A549 (cell line): ENCODE measurements at regions not wholly inside any gene's neighbourhood (a gene's known extent, or its start where the extent isn't known, plus 50 kb on each side); places are given as distances from the start of the nearest gene placed in this dataset.

Experiments
- ATAC-seq, 2 experiments: fragments of 200-7000 bp in 1 of 2; fragments of >200 bp in 1 of 2; cut with Nextera tagmentation in 1 of 2; cut with Tn5 transposase in 1 of 2; 3 replicates each; pipeline versions ENCODE4 v1.8.0 to v1.9.1; 2018 to 2020; ENCODE audit warnings: mild to moderate bottlenecking in 1 of 2, moderate library complexity in 1 of 2
- CTCF ChIA-PET: fragments of 300-600 bp; sonication (Branson Sonifier 250); formaldehyde crosslinking; extraction: SDS; loops from one replicate; lab custom pipeline; 2021; ENCODE audit warnings: antibody characterized with exemption, inconsistent platforms; lab: Yijun Ruan, JAX
- POLR2A ChIA-PET: fragments of 350-600 bp; formaldehyde crosslinking; extraction: SDS; loops from one replicate; lab custom pipeline; 2021; ENCODE audit warnings: antibody characterized with exemption, inconsistent platforms; lab: Yijun Ruan, JAX
- DNase-seq, 2 experiments: peaks; one replicate each; pipeline versions ENCODE4 v3.0.0 to v3.0.0-alpha.2; 2011 to 2016; ENCODE audit warnings: low read depth in 1 of 2, low spot score in 1 of 2
- FAIRE-seq: peaks from 2 replicates; lab custom pipeline; 2011; peaks lifted over from hg19 to GRCh38; lab: Jason Lieb, UNC
- H3K27ac ChIP-seq, 2 experiments: fragments of >200 bp; sonication (Bioruptor Twin); formaldehyde crosslinking; 3 replicates each; pipeline ENCODE4 v1.5.1; 2016 to 2017
- H3K4me1 ChIP-seq: fragments of >200 bp; sonication (Bioruptor Twin); formaldehyde crosslinking; 3 replicates; pipeline ENCODE4 v1.6.1; 2016
- H3K4me2 ChIP-seq: fragments of >200 bp; sonication (Bioruptor Twin); formaldehyde crosslinking; 3 replicates; pipeline ENCODE4 v1.6.1; 2016
- H3K4me3 ChIP-seq: fragments of >200 bp; sonication (Bioruptor Twin); formaldehyde crosslinking; 3 replicates; pipeline ENCODE4 v1.5.1; 2016
- H3K9me3 ChIP-seq: fragments of >200 bp; sonication (Bioruptor Twin); formaldehyde crosslinking; 3 replicates; pipeline ENCODE4 v1.6.1; 2016
- BHLHE40 ChIP-seq: IDR thresholded peaks from 2 replicates; pipeline ENCODE4 v1.6.1; 2012; ENCODE audit warnings: low read depth, low read length, inconsistent platforms
- CBX8 ChIP-seq: fragments of 200-600 bp; sonication (generic); IDR thresholded peaks from 2 replicates; pipeline ENCODE4 v1.6.1; 2016
- CEBPB ChIP-seq, 2 experiments: fragments of >200 bp in 1 of 2; sonication (Bioruptor Twin) in 1 of 2; formaldehyde crosslinking in 1 of 2; IDR thresholded peaks; 2 replicates each; pipeline ENCODE4 v1.6.1; 2012 to 2016
- CHD2 ChIP-seq: fragments of 150-350 bp; IDR thresholded peaks from 2 replicates; pipeline ENCODE4 v1.6.1; 2014; ENCODE audit warnings: low read length; ENCODE audit not compliant: partially characterized antibody
- EHF ChIP-seq: fragments of 250-450 bp; sonication (Bioruptor Pico); IDR thresholded peaks from 2 replicates; pipeline ENCODE4 v1.5.0; 2020; ENCODE audit warnings: mild to moderate bottlenecking
- ELK1 ChIP-seq: fragments of 150-350 bp; IDR thresholded peaks from 2 replicates; pipeline ENCODE4 v1.6.1; 2014; ENCODE audit warnings: low read depth, mild to moderate bottlenecking, low read length
- EP300 ChIP-seq, 2 experiments: fragments of >200 bp; sonication (Bioruptor Twin); formaldehyde crosslinking; IDR thresholded peaks; 2 replicates in 1 of 2; 3 replicates in 1 of 2; pipeline ENCODE4 v1.6.1; 2016 to 2017
- FOSB ChIP-seq: fragments of 250-450 bp; sonication (Bioruptor Pico); IDR thresholded peaks from 2 replicates; pipeline ENCODE4 v1.5.0; 2020; ENCODE audit warnings: mild to moderate bottlenecking, moderate library complexity
- FOSL2 ChIP-seq, 2 experiments: fragments of 450-650 bp in 1 of 2; fragments of >200 bp in 1 of 2; sonication (Bioruptor Twin) in 1 of 2; formaldehyde crosslinking; IDR thresholded peaks; 2 replicates each; pipeline versions ENCODE4 v1.5.0 to v1.6.1; 2016 to 2020; ENCODE audit warnings: mild to moderate bottlenecking in 1 of 2, moderate library complexity in 1 of 2
- GATA3 ChIP-seq: IDR thresholded peaks from 2 replicates; pipeline ENCODE4 v1.6.1; 2012; ENCODE audit warnings: borderline replicate concordance
- HEYL ChIP-seq: fragments of 250-450 bp; sonication (Bioruptor Pico); IDR thresholded peaks from 2 replicates; pipeline ENCODE4 v1.8.0; 2021; ENCODE audit warnings: mild to moderate bottlenecking, moderate library complexity
- JUN ChIP-seq, 2 experiments: fragments of >200 bp; sonication (Bioruptor Twin); formaldehyde crosslinking; IDR thresholded peaks; 2 replicates in 1 of 2; 3 replicates in 1 of 2; pipeline ENCODE4 v1.6.1; 2016 to 2017
- JUNB ChIP-seq: fragments of >200 bp; sonication (Bioruptor Twin); formaldehyde crosslinking; IDR thresholded peaks from 2 replicates; pipeline ENCODE4 v1.6.1; 2016
- KDM1A ChIP-seq: fragments of 200-600 bp; sonication (generic); IDR thresholded peaks from 2 replicates; pipeline ENCODE4 v1.6.1; 2016; ENCODE audit warnings: low read depth, mild to moderate bottlenecking
- NR3C1 ChIP-seq: fragments of >200 bp; sonication (Bioruptor Twin); formaldehyde crosslinking; IDR thresholded peaks from 3 replicates; pipeline ENCODE4 v1.6.1; 2017
- POLR2A ChIP-seq: IDR thresholded peaks from 2 replicates; pipeline ENCODE4 v1.6.1; 2012; ENCODE audit warnings: mild to moderate bottlenecking, low read length
- RAD21 ChIP-seq, 2 experiments: fragments of >200 bp in 1 of 2; sonication (Bioruptor Twin) in 1 of 2; formaldehyde crosslinking in 1 of 2; IDR thresholded peaks in 1 of 2; conservative IDR thresholded peaks in 1 of 2; 2 replicates in 1 of 2; 3 replicates in 1 of 2; pipeline ENCODE4 v1.6.1; 2012 to 2018; ENCODE audit warnings: inconsistent platforms in 1 of 2
- REST ChIP-seq: fragments of 200-600 bp; sonication (generic); IDR thresholded peaks from 2 replicates; pipeline ENCODE4 v1.6.1; 2016; ENCODE audit warnings: antibody characterized with exemption, mild to moderate bottlenecking, moderate library complexity
- RNF2 ChIP-seq: fragments of 200-600 bp; sonication (generic); IDR thresholded peaks from 2 replicates; pipeline ENCODE4 v1.6.1; 2016; ENCODE audit warnings: low read depth, mild to moderate bottlenecking, antibody characterized with exemption, moderate library complexity, borderline replicate concordance
- TP53 ChIP-seq: fragments of 250-450 bp; sonication (Bioruptor Pico); IDR thresholded peaks from 2 replicates; pipeline ENCODE4 v1.5.0; 2021; ENCODE audit warnings: mild to moderate bottlenecking, moderate library complexity
- WGBS: methylation state at CpG from one replicate; pipeline ENCODE4 v1.1.6; 2017; ENCODE audit errors: missing lambda C conversion rate; 5-methylcytosine and 5-hydroxymethylcytosine counted together
- TF ChIP-seq, protein P1 (sequence below): fragments of 450-650 bp; IDR thresholded peaks from 2 replicates; pipeline ENCODE4 v1.6.1; 2014; ENCODE audit warnings: antibody characterized with exemption
- TF ChIP-seq, protein P2 (sequence below): fragments of >200 bp; sonication (Bioruptor Twin); formaldehyde crosslinking; IDR thresholded peaks from 2 replicates; pipeline ENCODE4 v1.6.1; 2016

- no peak for ATAC-seq
Observed at GRCh38 chr20:51914758-51915157, 112.4 kb upstream of the SALL4 start.

DNA sequence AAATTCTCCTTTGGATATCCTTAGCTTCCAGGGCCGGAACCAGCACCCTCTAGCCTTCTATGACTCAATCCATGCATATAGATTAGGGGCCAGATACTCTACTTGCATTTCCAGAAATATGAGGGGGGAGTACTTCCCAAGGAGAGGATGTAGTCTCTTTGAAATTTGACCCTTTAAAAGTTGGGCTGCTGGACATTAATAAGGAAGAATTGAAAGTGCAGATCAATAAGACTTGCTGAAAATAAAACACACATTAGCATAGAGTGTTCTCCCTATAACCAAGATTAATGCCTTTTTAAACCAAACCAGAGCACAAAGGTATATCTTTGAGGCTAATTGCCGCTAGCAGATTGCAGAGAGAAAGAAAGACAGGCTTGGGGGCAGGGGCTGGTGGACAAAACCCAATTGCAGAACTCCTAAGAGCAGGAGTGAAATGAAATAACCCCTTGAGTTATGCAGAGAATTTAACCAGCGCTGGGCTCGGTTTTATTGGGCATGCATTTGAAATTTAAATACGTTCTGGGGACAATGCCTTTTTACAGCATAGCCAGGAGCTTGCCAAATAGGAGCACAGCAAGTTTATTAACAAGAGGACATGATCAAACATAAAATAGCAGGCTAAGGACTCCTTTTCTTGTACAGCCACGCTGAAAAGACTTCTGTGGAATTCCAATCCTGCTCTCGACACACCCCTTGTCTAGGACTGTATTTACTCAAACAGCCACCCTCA lies 108.2 kb upstream of the SALL4 start:
- FAIRE-seq = no peak
- H3K4me1 ChIP-seq = peaks cover 31% of the 10 kb centered on the region

More at GRCh38 chr20:51914758-51915157, 112.4 kb upstream of the SALL4 start:
- DNase-seq = no peak
- TF ChIP-seq CBX8 (no peak), EHF (CRISPR knock-in tag) (no peak), RNF2 (no peak), HEYL (CRISPR knock-in tag) (no peak), BHLHE40 (no peak)
- TF ChIP-seq, protein P1, sequence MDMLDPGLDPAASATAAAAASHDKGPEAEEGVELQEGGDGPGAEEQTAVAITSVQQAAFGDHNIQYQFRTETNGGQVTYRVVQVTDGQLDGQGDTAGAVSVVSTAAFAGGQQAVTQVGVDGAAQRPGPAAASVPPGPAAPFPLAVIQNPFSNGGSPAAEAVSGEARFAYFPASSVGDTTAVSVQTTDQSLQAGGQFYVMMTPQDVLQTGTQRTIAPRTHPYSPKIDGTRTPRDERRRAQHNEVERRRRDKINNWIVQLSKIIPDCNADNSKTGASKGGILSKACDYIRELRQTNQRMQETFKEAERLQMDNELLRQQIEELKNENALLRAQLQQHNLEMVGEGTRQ = no peak
- TF ChIP-seq, protein P2, sequence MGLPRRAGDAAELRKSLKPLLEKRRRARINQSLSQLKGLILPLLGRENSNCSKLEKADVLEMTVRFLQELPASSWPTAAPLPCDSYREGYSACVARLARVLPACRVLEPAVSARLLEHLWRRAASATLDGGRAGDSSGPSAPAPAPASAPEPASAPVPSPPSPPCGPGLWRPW = no peak
- ChIA-PET POLR2A (no interaction called here), CTCF (interaction anchor here (0.6 to 1.8 kb wide), 5 partner anchors 11 to 190 kb away, joined by 3 to 6 read pairs (median 3); no protein-coding TSS in a partner anchor)
- no peak overlapping the region for H3K4me2 ChIP-seq
- H3K27ac ChIP-seq = peak overlapping the region in 1 of 2 experiments; percentile 53; a peak in 2 of 6 replicates
- peaks cover 39% of the 10 kb centered on the region for H3K4me1 ChIP-seq
- FAIRE-seq = no peak
- no peaks in the 10 kb centered on the region for H3K9me3 ChIP-seq
- no peak overlapping the region for H3K4me3 ChIP-seq
- 93% methylated on average over 8 of the region's 8 CpGs for WGBS

More for the DNA sequence above, 108.2 kb upstream of the SALL4 start:
- ChIA-PET CTCF (interaction anchor here (0.6 kb wide), 1 partner anchor 27 kb away, joined by 3 read pairs; no protein-coding TSS in a partner anchor), POLR2A (interaction anchor here (1.2 kb wide), 1 partner anchor 143 kb away, joined by 3 read pairs; no protein-coding TSS in a partner anchor)
- peak overlapping the region; percentile 92 for H3K4me2 ChIP-seq
- 2% methylated on average over 7 of the region's 7 CpGs for WGBS
- H3K27ac ChIP-seq = peak overlapping the region; percentile 79 to 85
- peak overlapping the region; percentile 23; the same call in 1 of the 3 replicates for H3K4me3 ChIP-seq
- TF ChIP-seq CEBPB (IDR thresholded peaks at IDR 0.05) (peak in 1 of 2 experiments; percentile 50; a peak in 2 of 4 replicates), TP53 (CRISPR knock-in tag) (no peak), RAD21 (conservative IDR thresholded peaks at IDR 0.05 in 1 of 2, IDR thresholded peaks at IDR 0.05 in 1 of 2) (peak in 1 of 2 experiments; percentile 23; a peak in 1 of 5 replicates), GATA3 (peak; percentile 50; the same call in 1 of the 2 replicates), POLR2A (no peak), FOSL2 (IDR thresholded peaks at IDR 0.05) (0 out of 2 replicates have a peak, but pooled peaks have one; percentile 5), FOSL2 (CRISPR knock-in tag; IDR thresholded peaks at IDR 0.05) (no peak), FOSB (CRISPR knock-in tag) (no peak), REST (no peak), CHD2 (no peak), JUNB (no peak; the same call in 1 of the 2 replicates), KDM1A (no peak), HEYL (CRISPR knock-in tag) (no peak), ELK1 (no peak), NR3C1 (no peak), EP300 (IDR thresholded peaks at IDR 0.05) (peak in 1 of 2 experiments; percentile 49; a peak in 2 of 5 replicates), JUN (IDR thresholded peaks at IDR 0.05) (peak in 1 of 2 experiments; percentile 43; a peak in 1 of 5 replicates), EHF (CRISPR knock-in tag) (no peak)
- no peaks in the 10 kb centered on the region for H3K9me3 ChIP-seq
- peak; percentile 87 to 90 for ATAC-seq
- DNase-seq = peak; percentile 71 to 88
